ENCODE measurements at regions not wholly inside any gene's neighbourhood (a gene's known extent, or its start where the extent isn't known, plus 50 kb on each side); places are given as distances from the start of the nearest gene placed in this dataset.

DNA sequence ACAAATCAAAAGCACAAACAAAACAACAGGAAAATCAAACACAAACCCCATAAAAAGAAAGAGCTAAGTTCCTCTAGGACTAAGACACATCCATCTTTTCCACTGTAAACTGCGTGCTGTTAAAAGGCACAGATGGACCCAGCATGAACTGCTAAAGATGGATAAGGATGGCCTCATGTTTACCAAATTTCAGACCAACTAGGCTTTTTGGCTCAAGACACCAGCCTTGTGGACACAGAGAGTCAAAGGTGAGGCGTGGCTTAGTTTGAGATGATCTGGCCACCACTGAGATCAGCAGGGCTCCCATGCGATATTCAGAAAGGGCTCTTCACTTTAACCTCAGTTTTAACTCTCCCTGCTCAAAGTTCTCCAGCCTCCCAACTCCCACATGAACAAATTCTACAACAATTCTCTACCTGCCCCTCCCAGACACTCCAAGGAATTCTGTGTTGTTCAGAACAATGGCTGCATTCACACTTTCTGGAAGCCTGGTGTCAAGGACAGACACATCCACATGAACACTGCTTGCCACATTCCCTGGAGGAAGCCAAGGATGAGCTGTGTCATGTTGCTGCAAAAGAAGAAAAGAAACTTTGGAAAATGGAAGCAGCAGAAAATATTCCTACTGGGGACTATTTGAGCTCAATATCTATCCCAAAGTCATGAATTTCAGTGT is 198.4 kb upstream of the LRRN1 start:
- FAIRE-seq, result no peak
- no peaks in the 10 kb centered on the region for H3K4me1 ChIP-seq
- H3K4me3 ChIP-seq, result no peak overlapping the region
- no peak overlapping the region for H3K27ac ChIP-seq
- H3K9me3 ChIP-seq, result no peaks in the 10 kb centered on the region
- ChIA-PET CTCF (no interaction called here), POLR2A (no interaction called here)
- TF ChIP-seq KDM1A (IDR thresholded peaks at IDR 0.05; ENCODE audit: low read depth) (no peak), FOSB (CRISPR knock-in tag; IDR thresholded peaks at IDR 0.05) (no peak), HEYL (CRISPR knock-in tag; IDR thresholded peaks at IDR 0.05) (no peak), RNF2 (IDR thresholded peaks at IDR 0.05; ENCODE audit: borderline replicate concordance, low read depth) (no peak), RFX5 (IDR thresholded peaks at IDR 0.05) (no peak), TFCP2L1 (CRISPR knock-in tag; IDR thresholded peaks at IDR 0.05) (no peak)
- H3K4me2 ChIP-seq, result no peak overlapping the region
- no peak for ATAC-seq
- 14% methylated on average over 3 of the region's 3 CpGs for WGBS (ENCODE audit: missing lambda C conversion rate)
- DNase-seq (ENCODE audit: low read depth in 1 of 2, low spot score in 1 of 2), result no peak

DNA sequence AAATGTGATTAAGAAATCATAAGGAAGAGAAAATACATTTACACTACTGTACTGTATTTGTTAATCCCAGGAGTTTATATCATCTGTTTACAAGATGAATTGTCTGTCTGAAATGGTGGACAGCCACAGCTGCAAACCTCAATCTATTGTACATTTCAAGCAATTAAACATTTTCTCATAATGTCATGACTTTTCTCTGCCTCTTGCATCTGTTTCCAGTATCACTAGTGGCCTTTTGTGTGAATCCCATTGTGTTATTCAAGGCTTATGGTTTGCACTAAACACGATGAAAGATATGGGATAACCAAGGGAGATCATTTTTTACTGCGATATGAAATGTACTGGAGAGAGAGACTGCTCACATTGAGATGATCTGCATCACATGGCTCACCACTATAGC is 200.2 kb upstream of the LRRN1 start:
- FAIRE-seq, result no peak
- no peak overlapping the region for H3K4me3 ChIP-seq
- TF ChIP-seq HOXB13 (CRISPR knock-in tag; IDR thresholded peaks at IDR 0.05; ENCODE audit: low read depth), result no peak
- TF ChIP-seq RFX5 (IDR thresholded peaks at IDR 0.05), result no peak
- no peak for TF ChIP-seq HOXA7 (CRISPR knock-in tag; IDR thresholded peaks at IDR 0.05)
- no peak for TF ChIP-seq POLR2AphosphoS2 (conservative IDR thresholded peaks at IDR 0.05; ENCODE audit: low read length)
- no peak for TF ChIP-seq PHF8 (IDR thresholded peaks at IDR 0.05; ENCODE audit: borderline replicate concordance, low read depth)
- TF ChIP-seq MAZ (IDR thresholded peaks at IDR 0.05; ENCODE audit: borderline replicate concordance, low read depth, low read length), result no peak
- H3K4me1 ChIP-seq, result no peaks in the 10 kb centered on the region
- no peak for ATAC-seq
- no peak overlapping the region for H3K4me2 ChIP-seq
- 3% methylated on average over 2 of the region's 2 CpGs for WGBS (ENCODE audit: missing lambda C conversion rate)
- ChIA-PET CTCF (no interaction called here), POLR2A (no interaction called here)
- H3K27ac ChIP-seq, result no peak overlapping the region
- H3K9me3 ChIP-seq, result no peaks in the 10 kb centered on the region
- no peak for DNase-seq (ENCODE audit: low read depth in 1 of 2, low spot score in 1 of 2)

DNA sequence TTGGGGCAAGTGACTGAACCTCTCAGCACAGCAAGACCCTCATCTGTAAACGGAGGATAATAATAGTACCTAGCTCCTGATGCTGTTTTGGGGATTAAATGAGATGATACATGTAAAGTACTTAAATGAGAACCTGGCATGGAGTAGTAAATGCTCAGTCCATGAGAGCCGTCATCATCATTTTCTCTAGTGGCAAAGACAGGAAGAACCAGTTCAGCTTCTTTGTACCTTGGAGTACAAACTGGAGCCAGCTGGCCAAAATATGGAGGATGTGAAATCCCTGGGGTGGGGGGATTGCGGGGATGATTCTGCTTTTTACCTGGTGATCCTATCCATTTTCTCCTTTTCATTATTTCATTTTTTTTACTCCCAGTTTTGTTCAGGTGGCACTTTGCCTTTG is 204.2 kb upstream of the LRRN1 start:
- no peaks in the 10 kb centered on the region for H3K4me1 ChIP-seq
- no peak overlapping the region for H3K4me2 ChIP-seq
- WGBS (ENCODE audit: missing lambda C conversion rate), result 14% methylated on average over 3 of the region's 3 CpGs
- FAIRE-seq (no peak), DNase-seq (ENCODE audit: low read depth in 1 of 2, low spot score in 1 of 2) (no peak), ATAC-seq (no peak)
- H3K9me3 ChIP-seq, result no peaks in the 10 kb centered on the region
- CTCF ChIA-PET, result no interaction called here
- no peak for TF ChIP-seq JUNB (IDR thresholded peaks at IDR 0.05)
- TF ChIP-seq BHLHE40 (IDR thresholded peaks at IDR 0.05; ENCODE audit: low read depth, low read length), result no peak
- TF ChIP-seq, protein P1, sequence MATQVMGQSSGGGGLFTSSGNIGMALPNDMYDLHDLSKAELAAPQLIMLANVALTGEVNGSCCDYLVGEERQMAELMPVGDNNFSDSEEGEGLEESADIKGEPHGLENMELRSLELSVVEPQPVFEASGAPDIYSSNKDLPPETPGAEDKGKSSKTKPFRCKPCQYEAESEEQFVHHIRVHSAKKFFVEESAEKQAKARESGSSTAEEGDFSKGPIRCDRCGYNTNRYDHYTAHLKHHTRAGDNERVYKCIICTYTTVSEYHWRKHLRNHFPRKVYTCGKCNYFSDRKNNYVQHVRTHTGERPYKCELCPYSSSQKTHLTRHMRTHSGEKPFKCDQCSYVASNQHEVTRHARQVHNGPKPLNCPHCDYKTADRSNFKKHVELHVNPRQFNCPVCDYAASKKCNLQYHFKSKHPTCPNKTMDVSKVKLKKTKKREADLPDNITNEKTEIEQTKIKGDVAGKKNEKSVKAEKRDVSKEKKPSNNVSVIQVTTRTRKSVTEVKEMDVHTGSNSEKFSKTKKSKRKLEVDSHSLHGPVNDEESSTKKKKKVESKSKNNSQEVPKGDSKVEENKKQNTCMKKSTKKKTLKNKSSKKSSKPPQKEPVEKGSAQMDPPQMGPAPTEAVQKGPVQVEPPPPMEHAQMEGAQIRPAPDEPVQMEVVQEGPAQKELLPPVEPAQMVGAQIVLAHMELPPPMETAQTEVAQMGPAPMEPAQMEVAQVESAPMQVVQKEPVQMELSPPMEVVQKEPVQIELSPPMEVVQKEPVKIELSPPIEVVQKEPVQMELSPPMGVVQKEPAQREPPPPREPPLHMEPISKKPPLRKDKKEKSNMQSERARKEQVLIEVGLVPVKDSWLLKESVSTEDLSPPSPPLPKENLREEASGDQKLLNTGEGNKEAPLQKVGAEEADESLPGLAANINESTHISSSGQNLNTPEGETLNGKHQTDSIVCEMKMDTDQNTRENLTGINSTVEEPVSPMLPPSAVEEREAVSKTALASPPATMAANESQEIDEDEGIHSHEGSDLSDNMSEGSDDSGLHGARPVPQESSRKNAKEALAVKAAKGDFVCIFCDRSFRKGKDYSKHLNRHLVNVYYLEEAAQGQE (IDR thresholded peaks at IDR 0.05), result no peak
- TF ChIP-seq POLR2AphosphoS2 (conservative IDR thresholded peaks at IDR 0.05; ENCODE audit: low read length), result no peak
- TF ChIP-seq, protein P2, sequence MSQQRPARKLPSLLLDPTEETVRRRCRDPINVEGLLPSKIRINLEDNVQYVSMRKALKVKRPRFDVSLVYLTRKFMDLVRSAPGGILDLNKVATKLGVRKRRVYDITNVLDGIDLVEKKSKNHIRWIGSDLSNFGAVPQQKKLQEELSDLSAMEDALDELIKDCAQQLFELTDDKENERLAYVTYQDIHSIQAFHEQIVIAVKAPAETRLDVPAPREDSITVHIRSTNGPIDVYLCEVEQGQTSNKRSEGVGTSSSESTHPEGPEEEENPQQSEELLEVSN (IDR thresholded peaks at IDR 0.05; ENCODE audit: borderline replicate concordance, low read depth), result no peak
- TF ChIP-seq HDAC2 (IDR thresholded peaks at IDR 0.05), result no peak
- TF ChIP-seq ZSCAN20 (CRISPR knock-in tag; IDR thresholded peaks at IDR 0.05), result no peak
- no peak for TF ChIP-seq MAFK (IDR thresholded peaks at IDR 0.05; ENCODE audit: partially characterized antibody)
- TF ChIP-seq RARB (CRISPR knock-in tag; IDR thresholded peaks at IDR 0.05), result no peak
- TF ChIP-seq HOXA7 (CRISPR knock-in tag; IDR thresholded peaks at IDR 0.05), result no peak
- TF ChIP-seq, protein P3, sequence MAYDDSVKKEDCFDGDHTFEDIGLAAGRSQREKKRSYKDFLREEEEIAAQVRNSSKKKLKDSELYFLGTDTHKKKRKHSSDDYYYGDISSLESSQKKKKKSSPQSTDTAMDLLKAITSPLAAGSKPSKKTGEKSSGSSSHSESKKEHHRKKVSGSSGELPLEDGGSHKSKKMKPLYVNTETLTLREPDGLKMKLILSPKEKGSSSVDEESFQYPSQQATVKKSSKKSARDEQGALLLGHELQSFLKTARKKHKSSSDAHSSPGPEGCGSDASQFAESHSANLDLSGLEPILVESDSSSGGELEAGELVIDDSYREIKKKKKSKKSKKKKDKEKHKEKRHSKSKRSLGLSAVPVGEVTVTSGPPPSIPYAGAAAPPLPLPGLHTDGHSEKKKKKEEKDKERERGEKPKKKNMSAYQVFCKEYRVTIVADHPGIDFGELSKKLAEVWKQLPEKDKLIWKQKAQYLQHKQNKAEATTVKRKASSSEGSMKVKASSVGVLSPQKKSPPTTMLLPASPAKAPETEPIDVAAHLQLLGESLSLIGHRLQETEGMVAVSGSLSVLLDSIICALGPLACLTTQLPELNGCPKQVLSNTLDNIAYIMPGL (CRISPR knock-in tag; IDR thresholded peaks at IDR 0.05; ENCODE audit: borderline replicate concordance), result no peak
- TF ChIP-seq ZFP36 (IDR thresholded peaks at IDR 0.05; ENCODE audit: borderline replicate concordance, partially characterized antibody), result no peak
- TF ChIP-seq ZNF302 (CRISPR knock-in tag; IDR thresholded peaks at IDR 0.05), result no peak
- TF ChIP-seq FOXS1 (CRISPR knock-in tag; IDR thresholded peaks at IDR 0.05), result no peak
- H3K4me3 ChIP-seq, result no peak overlapping the region
- H3K27ac ChIP-seq, result no peak overlapping the region
- POLR2A ChIA-PET, result no interaction called here

All from A549 (cell line).